Suprapubic skin (tissue), 4 donors: ENCODE measurements at regions not wholly inside any gene's neighbourhood (a gene's known extent, or its start where the extent isn't known, plus 50 kb on each side); places are given as distances from the start of the nearest gene placed in this dataset.

Experiments
- CTCF ChIP-seq, 2 donors: fragments of 200-600 bp in 1 of 2; fragments of 450-650 bp in 1 of 2; sonication (generic) in 1 of 2; IDR thresholded peaks; one replicate each; pipeline ENCODE4 v1.5.1; 2016 to 2019; ENCODE audit warnings: antibody characterized with exemption in 2 of 2, mild to moderate bottlenecking in 1 of 2, moderate library complexity in 1 of 2
- POLR2A ChIP-seq, 2 donors: fragments of 450-650 bp; IDR thresholded peaks; one replicate each; pipeline ENCODE4 v1.6.1; 2017; ENCODE audit warnings: antibody characterized with exemption in 2 of 2, mild to moderate bottlenecking in 2 of 2, moderate library complexity in 2 of 2
- POLR2AphosphoS5 ChIP-seq, 3 donors: sonication (generic); formaldehyde crosslinking; IDR thresholded peaks; one replicate each; pipeline ENCODE4 v1.6.1; 2017; ENCODE audit warnings: antibody characterized with exemption in 3 of 3

DNA sequence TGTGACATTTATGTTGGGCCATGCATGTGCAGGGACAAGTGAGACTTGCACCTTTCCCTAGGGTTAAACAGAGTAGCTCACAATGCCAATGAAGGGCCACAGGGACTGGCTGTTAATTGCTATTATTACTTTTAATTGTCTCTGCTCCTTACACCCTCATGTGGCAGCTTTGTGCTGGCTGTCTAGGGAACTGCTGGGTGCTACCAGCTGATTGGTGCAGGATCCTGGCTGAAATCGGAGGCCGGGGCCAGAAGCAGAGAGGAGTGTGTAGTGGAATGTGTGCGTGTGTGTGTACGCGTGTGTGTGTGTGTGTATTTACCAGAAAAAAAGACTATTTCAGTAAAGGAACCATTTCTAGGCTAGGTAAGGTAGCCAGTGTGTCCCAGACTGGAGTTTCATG lies 302.5 kb downstream of the CTTN start:
- TF ChIP-seq POLR2AphosphoS5 (IDR thresholded peaks at IDR 0.05) (no peak), CTCF (IDR thresholded peaks at IDR 0.05) (no peak), POLR2A (IDR thresholded peaks at IDR 0.05) (no peak)
